ENCODE measurements at regions not wholly inside any gene's neighbourhood (a gene's known extent, or its start where the extent isn't known, plus 50 kb on each side); places are given as distances from the start of the nearest gene placed in this dataset.
"Not testable (repeated sequence)": the region's sequence is repeated elsewhere in the genome, so short reads cannot be mapped to it uniquely, and the experiment has no call there.

DNA sequence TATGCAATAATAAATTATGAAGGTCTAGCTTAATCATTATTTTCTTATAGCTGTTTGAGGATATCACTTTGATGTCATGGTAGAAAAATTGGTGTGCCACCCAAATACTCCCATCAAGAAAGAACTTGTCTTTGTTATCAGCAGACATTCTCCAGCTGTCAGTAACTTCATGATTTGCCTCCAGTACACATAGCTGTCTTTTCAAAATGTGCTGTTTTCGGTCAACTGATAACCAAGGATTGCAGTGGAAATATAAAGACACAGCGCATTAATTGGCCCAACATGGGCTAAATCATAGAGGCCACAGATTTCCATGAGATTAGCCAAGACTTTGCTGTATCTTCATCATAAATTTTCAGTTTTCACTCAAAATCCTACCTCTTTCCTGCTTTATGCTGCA lies 993.5 kb upstream of the SEMA6A start:
- no peak for DNase-seq

- DNase-seq, result no peak
Observed at GRCh38 chr5:117562647-117563046, 988.0 kb upstream of the SEMA6A start.

- no peak for DNase-seq
Observed at GRCh38 chr5:117561531-117561930, 986.9 kb upstream of the SEMA6A start.

DNA sequence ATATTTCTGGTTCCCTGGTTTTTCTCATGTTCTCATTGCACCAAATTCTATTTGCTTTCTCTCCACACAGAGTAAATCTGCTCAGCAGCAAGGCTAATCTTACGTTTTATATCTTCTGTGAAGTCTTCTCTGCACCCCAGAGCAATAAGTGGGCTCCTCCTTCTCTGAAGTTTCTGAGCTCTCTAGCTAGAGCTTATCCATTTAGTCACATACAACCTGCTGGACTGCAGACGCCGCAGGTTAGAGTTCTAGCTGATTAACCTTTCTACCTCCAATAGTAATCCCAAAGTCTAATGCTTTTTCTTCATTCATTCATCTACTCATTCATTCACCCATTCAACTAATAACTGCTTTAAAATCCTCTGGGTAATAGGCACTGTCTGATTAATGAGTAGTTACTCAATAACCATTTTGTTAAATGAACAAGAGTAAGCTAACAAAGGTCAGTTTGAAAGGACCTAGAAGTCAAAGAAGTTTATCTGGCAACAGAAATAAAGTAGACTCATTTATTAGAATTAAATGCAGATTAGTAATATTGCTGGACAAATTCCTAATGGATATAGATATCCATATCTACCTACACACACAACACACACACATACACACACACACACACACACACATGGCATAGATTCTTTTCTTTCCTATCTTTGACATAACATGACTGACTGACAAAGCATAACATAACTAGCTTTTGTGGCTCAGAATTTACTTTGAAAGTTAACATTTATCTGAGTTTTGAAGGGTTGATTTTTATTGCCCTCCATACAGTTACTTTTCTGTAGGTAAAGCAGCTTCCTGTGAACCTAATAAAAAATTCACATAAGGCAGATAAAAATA lies 984.6 kb upstream of the SEMA6A start:
- no peak for DNase-seq

DNA sequence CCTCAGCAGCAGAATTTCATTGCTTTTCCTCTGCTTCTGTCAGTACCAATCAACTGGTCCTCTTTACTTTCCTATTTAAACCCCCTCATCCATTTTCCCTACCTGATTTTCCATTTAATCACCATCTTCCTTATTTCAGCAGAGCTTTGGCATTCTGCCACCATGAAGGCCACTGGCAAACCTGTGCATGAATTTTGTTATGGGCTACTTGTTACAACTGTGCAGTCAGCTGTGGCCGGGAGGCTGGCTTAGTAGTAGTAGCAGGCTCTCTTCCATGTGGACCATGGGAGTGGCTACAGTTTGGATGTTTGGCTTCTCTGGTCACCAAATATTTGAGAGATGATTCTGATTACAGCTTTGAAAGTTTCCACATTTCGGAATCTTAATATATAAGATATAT lies 976.6 kb upstream of the SEMA6A start:
- DNase-seq, result no peak

DNA sequence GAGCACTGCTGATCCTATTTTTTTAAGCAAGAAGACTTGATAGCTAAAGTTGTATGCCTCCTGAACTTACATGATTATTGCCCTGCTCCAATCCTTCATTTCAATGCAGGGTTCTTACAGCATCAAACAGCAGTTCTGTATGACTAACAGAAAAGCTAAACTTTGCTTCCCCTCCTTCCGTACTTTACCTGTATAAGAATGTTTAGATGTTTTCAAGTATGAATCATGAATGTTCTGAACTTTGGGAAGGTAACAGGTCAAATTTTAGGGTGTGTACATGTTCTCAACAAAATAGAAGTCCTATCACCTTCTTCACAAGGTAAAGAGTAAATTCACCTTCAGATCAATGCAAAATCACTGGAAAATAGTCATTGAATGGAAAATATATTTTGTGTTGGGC lies 972.6 kb upstream of the SEMA6A start:
- DNase-seq, result no peak

DNA sequence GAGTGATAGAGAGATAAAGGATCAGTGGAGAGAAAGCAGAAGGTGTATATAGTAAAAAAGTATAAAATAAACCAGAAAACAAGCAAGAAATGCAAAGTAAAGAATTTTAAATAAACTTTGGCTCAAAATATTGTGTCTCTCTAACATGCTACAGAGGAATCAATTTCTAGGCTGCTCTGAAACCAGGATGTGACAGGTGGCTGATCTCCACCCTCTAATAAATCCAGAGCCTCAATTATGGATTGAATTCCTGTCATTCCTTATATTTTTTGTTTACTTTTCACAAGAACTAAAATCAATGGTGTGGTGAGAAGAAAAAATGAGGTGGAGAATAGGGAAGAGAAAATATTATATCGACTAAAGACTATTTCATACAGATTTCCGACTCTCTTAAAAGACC lies 965.1 kb upstream of the SEMA6A start:
- no peak for DNase-seq

DNA sequence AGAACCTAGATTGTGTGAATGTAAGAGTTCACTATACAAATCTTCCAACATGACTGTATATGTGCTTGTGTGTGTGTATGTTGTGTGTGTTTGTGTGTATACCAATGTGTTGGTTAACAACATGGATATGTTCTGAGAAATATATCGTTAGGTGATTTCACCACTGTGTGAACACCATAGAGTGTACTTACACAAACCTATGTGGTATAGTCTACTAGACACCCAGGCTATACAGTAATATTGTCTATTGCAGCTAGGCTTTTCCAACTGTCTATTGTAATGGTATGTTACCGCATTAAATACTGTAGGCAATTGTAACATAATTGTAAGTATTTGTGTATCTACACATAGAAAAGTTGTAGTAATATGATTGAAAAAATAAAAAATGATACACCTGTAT lies 959.2 kb upstream of the SEMA6A start:
- DNase-seq, result no peak

DNA sequence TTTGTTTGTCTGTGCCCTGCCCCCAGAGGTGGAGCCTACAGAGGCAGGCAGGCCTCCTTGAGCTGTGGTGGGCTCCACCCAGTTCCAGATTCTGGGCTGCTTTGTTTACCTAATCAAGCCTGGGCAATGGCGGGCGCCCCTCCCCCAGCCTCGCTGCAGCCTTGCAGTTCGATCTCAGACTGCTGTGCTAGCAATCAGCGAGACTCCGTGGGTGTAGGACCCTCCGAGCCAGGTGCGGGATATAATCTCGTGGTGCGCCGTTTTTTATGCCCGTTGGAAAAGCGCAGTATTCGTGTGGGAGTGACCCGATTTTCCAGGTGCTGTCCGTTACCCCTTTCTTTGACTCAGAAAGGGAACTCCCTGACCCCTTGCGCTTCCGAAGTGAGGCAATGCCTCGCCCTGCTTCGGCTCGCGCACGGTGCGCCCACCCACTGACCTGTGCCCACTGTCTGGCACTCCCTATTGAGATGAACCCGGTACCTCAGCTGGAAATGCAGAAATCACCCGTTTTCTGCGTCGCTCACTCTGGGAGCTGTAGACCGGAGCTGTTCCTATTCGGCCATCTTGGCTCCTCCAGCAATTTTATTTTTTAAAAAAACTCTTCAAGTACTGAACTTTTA lies 958.5 kb upstream of the SEMA6A start:
- not testable (repeated sequence) for DNase-seq

GRCh38 chr5:117519957-117520500 lies 945.4 kb upstream of the SEMA6A start:
- DNase-seq, result no peak

GRCh38 chr5:117504305-117504704 lies 929.7 kb upstream of the SEMA6A start:
- no peak for DNase-seq

DNA sequence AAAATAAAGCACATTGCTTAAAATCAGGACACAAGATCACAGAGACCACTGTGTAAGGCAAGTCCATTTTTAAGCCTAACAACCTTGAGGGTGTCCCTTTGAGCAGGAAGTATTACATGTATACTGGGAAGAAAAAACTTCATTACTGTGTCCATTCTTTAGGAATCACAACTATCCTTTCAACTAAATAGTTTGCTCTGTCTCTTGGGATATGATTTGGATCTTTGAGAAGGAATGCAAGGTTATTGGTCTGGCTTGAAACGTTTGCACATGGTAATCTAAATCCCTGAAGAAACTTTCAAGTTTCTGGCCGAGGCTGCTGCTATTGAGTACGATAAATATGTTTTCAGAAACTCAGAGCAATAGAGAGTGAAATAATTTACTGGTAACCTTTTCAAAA lies 923.0 kb upstream of the SEMA6A start:
- no peak for DNase-seq

- DNase-seq, result no peak
Observed at GRCh38 chr5:117496801-117497200, 922.2 kb upstream of the SEMA6A start.

GRCh38 chr5:117494188-117494587 lies 919.6 kb upstream of the SEMA6A start:
- no peak for DNase-seq

- DNase-seq, result no peak
Observed at GRCh38 chr5:117488976-117489500, 914.4 kb upstream of the SEMA6A start.

DNA sequence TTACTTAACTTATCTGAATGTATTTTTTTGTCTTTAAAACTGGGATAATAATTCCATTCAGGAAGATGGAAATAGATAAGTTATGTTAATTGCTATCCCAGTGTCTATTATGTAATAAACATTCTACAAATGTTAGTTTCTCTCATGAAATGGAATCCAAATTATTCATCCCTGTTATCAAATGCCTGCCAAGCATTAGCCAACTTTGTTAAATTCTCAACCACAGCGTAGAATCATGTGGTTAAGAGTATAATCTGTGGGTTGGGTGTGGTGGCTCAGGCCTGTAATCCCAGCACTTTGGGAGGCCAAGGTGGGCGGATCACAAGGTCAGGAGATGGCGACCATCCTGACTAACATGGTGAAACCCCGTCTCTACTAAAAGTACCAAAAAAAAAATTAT lies 912.9 kb upstream of the SEMA6A start:
- no peak for DNase-seq

DNA sequence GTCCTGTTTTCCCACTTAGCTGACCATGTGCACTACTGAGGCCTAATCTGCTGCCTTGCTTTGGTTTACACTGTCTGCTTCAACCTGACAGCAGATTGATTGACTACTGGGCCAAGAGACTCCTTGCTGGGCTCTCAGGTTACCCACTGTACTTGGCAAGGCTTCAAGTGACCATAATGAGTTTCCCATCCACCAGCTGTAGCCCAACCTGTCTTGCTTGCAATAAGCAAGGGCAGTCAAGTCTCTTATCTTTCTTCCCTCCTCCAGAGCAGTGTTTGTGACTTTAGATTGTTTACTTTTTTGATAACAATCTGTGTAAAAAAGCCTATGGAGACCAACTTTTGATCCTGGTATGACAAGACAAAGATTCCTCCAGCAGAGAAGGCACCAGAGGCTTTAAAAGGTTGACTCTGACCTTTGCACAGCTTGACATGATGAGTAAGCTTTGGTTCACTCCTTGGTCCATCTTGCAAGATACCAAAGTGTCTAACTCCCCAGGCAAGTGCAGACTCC lies 912.3 kb upstream of the SEMA6A start:
- DNase-seq, result no peak

DNA sequence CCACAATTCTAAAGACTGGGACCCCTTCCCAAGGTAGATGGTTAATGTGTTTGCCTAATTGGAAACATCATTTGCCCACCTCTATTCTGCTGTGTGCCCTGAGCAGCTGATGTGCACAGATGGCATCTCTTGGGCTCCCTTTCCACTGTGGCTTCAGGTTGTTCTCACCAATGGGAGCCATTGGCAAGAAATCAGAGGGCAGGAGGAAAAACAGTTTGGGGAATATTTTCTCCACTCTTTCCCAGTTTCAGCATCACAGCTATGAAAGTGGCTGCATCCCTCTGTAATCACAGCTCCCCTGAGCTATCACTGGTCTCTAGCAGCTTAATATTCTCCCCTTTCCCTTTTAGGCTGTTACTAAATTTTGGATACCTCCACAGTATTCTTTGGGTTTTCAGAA lies 911.6 kb upstream of the SEMA6A start:
- DNase-seq, result no peak

GRCh38 chr5:117475919-117476318 lies 901.3 kb upstream of the SEMA6A start:
- no peak for DNase-seq

- DNase-seq, result no peak
Observed at GRCh38 chr5:117473165-117473564, 898.5 kb upstream of the SEMA6A start.

DNA sequence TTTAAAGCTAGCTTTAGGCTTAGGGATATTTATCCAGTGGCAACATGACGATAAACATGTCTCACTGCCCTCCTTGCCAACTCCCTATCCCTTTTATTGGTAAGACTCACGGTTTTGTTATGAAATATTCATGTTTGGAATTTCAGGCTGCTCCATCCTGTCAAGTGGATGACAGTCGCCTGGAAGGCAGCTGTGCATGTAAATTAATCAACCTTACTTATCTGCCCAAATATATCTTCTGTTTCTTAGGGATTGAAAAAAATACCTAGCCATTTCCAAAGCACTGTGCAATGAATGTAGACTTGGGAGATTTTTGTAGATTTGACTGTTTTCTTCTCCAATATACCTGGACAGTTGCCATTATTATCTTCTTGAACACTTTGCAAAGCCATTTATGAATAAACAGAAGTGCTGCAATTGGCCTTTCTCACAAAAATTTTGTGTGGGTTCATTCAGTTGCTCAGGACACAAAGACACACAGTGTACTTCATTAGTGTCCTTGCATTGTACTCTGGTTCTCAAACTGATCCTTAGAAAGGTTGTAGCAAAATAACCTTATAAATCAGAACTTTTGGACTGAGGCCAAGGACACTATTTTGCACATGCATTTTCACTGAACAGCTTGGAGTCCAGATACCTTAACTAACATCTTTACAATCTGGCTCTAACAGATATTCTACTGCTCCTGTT lies 889.4 kb upstream of the SEMA6A start:
- no peak for DNase-seq

DNA sequence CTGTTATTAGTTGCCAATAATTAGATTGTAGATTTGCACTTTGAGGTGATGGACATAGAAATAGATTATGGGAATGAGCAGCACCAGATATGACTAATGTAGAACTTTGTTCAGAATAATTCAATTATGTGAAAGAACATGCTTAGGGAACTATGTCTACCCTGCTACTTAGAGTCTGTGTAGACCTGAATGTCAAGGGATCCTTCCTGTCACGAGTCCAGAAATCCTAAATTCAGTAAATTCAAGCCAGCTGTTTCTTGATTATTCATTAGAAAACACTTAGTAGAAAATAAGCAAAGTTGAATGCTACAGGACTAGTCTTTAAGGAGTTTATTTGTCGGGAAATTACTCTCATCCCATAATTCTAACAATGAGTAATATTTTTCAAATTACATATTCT lies 887.3 kb upstream of the SEMA6A start:
- DNase-seq, result no peak

GRCh38 chr5:117461403-117461802 lies 886.8 kb upstream of the SEMA6A start:
- no peak for DNase-seq
